ENCODE measurements at regions not wholly inside any gene's neighbourhood (a gene's known extent, or its start where the extent isn't known, plus 50 kb on each side); places are given as distances from the start of the nearest gene placed in this dataset.

DNA sequence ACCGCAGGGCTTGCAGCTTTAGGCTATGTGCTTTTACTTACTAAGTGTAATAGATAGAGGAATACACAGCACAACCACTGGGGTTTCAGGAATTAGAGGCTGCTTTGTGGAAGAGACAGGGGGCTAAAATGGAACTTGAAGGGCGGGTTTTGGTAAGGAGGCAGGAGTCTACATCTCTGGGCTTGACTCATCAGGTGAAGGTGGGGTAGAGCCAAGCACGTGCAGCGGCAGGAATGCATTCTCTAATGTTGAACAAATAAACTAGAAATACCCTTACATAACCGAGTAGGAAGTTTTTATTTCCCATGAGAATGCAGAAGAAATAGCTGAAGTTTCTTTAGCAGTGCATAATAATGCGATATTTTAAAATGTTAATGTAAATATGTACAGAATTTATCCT, 673.8 kb upstream of the SALL3 start:
- no peak for DNase-seq

DNA sequence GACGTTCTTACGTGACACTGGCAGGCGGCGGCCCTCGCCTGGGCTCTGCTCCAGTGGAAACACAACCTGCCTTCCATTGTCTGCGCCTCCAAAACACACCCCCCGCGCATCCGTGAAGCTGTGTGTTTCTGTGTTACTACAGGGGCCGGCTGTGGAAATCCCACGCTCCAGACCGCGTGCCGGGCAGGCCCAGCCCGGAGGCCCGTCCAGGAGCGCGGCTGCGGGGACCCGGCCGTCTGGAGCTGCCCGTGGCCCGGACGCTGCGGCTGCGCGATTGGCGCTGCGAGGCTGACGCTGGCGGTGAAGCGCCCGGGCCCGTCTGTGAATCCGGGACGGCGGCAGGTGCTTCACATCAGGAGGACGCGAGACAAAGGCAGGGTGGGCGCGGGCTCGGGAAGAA, 670.3 kb upstream of the SALL3 start:
- DNase-seq, result no peak

DNA sequence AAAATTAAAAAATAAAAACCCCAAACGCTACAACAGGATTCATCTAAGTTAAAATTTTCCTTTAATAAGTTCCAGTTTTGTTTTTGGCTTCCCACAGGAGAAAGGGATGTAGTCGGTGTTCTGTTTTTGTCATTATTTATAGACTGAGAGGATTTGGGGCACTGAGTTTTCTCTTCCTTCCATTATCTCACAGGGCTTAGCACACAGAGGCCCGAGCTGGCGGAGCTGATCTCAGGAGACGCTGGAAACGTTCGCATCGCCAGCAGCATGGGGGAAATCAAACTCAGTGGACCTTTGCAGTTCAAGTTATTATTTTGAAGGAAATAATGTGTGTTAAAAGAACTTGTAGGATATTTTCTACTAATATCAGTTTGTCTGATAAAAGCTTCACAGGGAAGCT, 669.7 kb upstream of the SALL3 start:
- no peak for DNase-seq

DNA sequence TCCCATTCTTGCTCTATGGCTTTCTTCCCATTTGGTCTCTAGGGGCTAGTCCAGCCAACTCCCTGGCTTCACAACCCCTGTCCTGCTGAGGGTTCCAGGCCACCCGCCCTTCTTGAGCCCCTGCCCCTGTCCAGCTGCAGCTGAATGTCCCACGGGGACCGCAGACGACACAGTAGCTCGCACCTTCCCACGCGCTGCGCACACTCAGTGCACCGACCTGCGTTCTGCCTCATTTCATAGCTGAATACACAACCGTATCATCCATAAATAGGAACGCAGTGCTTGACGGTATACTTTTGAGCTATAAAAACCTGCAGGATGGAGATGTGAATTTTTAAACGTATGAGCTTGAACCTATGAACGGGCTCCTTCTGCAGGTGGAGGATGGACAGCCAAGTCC, 660.4 kb upstream of the SALL3 start:
- DNase-seq, result no peak

DNA sequence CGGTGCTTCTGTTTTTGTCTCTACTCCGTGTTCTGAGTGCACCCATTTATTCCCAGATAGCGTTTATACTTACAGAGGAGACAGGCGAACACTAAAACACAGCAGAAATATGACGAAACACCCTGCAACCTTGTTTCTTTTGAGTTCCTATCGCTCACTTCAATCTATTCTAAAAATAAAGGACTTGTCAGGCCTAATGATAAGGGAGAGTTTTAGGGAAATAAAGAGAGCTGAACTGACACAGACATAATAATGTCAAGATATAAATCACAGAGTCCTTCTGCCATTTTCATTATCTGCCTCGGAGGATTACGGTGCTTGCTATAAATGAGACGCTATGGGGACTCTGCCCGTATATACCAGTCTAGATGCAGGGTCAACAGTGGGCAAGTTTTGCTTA, 659.7 kb upstream of the SALL3 start:
- no peak for DNase-seq

DNA sequence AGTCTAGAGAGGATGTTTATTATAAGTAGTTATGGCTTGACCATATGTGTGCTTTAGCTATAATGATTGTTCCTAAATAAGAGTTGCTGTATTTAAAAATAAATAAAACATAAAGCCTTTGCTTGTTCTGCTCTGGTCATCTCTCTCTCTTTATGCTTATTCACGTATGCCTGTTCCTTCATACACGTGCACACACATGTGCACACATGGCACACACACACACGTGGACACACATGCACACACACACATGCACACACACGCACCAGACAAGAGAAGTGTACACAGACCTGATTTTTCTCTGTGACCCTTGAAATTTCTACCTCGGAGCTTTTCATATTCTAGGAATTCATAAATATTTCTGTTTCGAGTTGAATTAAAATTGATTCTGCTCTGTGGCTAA, 658.2 kb upstream of the SALL3 start:
- no peak for DNase-seq

DNA sequence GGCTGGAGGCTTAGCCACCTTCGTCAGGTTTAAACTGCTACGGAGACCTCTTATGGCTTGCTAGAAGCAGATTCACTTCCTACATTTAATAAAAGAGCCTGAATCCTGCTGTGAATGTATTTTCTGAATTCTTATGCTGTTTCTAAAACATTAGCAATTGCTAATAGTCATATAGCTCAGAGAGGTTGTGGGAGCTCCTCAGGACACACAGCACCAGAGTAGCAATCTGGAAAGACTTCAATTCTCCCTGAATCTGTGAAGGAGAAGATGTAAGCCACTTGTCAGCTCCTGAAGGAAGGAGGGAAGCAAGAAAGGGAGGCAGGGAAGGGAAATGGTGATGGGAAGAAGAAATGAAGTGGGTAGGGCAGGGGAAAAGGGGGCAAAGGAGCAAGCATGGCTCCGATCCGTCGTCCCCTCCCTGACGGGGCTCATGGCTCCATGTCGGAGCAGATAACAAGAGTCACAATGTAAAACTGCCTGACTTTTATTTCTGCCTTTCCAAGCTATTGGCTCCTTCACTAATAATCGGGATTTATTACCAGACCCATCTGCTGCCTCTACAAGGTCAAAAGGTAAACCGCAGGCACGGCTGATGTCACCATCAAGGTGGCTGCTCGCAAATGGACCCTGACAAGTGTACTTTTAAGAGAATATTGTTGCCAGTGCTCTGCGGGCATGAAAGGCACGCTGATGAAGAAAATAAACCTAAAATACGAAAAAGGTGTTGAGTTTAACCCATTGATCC, 656.0 kb upstream of the SALL3 start:
- DNase-seq, result no peak

DNA sequence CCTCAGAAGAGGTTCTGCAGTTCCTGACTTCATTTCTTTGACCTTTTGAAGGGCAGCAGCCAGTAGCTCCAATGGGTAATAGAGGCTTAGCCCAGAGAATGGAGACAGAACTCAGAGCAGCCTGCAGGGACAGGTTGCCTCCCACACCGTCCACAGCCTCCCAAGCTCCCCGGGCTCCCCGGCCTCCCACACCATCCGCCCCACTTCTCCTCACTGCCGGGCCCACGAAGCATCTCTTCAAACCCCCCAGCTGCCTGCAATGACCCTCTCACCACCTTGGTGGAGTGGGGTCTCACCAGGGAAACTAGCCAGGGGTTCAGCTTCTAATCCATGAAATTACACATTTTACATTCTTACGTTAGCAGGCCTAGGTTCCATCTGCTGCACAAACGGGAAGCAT, 652.0 kb upstream of the SALL3 start:
- no peak for DNase-seq

DNA sequence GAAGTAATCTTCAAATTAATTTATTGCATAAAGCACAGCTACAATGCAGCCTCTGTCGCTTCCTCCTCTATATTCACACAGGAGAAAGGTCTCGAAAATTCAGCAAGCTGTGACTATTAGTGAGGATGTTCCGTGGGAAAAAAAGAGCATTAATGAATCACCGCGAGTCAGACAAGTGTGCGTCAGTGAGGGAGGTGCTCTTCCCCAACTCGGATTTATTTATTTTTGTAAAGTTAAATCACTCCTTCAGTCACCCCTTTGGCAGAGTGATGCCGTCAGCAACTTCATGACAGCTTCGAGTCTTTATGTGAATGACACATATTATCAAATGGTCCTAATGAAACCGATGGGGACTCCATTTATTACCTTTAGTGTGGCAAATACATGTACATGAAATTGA, 648.9 kb upstream of the SALL3 start:
- DNase-seq, result no peak

DNA sequence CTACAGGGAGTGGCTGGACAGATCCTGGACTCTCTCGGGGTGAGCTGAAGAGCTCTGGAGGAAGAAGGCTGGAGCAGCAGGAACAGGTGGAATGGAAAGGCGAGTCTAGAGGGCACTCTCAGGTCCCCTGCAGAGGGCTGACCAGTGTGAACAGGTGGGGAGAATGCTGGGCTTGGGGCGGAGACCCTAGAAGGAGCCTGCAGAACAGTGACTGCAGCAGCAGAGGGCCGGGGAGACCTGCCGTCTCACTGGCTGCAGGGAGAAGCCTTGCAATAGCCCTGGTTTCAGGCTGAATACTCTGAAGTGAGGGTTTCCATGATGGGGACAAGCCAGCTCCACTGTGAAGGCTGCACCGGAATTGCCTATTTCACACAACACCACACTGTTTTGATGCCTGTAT, 626.7 kb upstream of the SALL3 start:
- no peak for DNase-seq

DNA sequence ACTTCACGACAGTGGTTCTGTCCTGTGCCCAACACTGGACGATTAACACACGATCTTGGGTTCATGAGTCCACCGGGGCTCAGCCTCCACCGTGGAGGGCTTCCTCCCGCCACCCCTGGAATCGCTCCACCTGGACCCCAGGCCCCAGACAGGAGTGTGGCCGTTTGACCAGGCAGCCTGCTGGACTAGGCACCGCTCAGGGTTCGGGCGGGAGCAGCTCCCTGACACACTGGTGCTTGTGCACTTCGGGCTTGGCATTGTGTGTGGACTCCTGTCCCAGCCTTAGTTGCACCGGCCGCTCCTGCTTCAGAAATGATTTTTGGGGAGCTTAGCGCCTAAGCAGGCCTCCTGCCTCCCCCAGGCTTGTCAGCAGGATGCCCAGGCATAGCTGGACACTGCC, 617.4 kb upstream of the SALL3 start:
- DNase-seq, result no peak

DNA sequence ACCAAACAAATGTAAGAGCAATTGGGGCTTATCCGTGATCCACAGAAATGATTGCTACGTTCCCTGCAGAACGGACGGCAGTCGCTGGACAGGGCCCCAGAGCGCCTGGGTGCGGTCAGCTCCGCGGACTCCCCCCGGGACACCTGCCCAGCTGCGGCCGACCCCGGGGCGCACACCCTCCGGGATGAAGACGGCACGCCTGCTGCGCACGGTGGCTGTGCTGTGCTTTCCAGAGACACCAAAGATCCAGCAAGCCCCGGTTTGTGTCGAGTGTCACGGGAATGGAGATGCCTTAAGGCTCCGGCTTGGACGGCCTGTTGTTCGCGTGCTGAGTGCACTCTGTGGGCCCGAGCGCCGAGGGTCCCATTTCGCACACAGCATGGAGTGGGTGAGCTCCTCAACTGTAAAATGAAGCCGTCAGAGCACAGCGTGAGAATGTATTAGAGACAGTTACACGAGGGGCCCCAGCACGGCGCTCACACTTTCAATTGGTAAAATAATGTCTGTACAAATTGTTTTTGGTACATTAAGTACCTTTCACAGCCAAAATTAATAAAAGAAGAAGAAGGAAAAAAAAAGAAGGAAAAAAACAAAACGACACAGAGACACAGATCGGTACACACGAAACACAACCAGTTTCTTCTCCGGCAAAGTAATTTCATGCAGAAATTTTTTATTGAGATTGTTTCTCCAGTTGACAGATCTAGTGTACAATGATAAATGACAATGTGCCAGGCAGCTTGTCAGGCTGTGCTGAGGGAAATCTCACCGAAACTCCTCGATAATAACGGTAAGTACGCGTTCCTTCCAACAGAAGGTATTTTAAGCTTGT, 615.8 kb upstream of the SALL3 start:
- no peak for DNase-seq

DNA sequence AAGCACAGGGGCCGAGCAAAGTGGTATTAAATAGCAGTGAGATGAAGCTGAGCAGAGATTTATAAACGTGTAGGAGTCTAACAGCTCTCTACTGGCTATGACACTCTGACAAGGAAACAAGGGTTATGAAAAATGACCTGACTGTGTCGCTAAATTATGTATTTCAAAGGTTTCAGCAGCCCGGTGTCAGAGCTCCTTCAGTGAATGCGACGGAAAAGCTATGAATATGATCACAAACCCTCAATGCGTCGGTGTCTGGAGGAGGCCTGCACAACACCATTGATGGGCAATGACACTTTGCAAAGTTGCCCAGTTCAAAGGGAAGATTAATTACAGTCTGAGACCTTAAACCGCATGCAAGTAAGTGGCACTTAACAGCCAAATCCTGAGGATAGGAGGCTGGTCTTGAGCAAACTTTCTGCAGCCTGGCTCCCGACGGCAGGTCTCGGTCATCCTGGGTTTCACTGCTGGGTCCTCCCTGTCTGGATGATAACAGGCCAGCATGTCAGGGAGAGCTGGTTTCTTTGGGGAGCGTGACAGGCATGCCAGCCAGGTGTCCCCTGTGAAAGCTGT, 615.1 kb upstream of the SALL3 start:
- no peak for DNase-seq

DNA sequence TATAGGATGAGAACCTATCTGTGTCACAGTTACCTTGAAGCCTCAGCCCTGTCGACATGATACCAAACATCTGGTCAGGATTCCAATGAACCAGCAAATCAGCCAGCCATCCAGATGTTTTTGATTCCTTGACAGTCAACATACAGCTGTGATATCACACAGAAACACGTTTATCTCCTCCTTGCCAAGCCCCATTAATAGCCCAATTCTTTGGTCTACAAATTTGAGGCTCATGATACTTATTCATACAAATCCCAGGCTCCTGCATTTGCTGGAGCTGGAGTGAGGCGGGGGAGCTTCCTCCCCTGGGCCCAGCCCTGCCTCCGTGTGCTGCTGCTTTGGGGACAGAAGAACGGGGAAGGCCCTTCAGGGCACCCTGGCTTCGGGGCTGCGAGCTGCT, 611.6 kb upstream of the SALL3 start:
- DNase-seq, result no peak

DNA sequence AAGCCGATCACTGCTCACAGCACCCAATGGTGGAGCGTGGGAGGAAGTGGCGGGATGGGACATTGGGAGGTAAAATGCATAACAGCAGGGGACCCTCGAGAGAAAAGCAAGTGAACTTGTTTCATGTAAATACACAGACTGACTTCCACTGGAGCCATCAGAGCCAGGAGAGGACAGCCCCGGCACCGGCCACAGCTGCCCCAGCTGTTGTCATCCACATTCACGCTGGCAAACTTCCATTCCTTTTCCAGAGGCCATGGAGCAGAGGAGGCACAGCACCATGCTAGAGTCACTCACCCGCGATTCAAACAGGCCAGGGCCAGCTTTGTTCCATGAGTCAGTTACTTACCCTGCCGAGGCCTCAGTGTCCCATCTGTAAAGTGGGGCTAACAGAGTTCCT, 610.9 kb upstream of the SALL3 start:
- no peak for DNase-seq

DNA sequence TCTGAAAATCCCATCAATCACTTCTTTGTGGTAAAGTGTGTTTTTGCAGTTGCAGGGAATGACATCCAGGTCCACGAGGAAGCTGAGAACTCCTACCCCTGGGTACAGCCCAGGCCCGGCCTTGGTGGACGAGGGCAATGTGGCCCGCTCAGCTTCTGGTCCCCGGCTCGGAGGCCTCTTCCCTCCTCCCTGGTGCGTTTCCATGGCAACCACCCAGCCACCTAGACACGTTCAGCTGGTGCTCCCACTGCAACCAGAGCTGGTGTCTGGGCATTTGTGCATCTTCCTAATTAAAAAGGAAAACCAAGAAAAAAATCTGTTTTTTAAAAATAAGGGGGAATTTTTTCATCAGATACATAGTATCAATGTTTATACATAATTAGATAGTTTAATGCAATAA, 603.6 kb upstream of the SALL3 start:
- DNase-seq, result no peak

DNA sequence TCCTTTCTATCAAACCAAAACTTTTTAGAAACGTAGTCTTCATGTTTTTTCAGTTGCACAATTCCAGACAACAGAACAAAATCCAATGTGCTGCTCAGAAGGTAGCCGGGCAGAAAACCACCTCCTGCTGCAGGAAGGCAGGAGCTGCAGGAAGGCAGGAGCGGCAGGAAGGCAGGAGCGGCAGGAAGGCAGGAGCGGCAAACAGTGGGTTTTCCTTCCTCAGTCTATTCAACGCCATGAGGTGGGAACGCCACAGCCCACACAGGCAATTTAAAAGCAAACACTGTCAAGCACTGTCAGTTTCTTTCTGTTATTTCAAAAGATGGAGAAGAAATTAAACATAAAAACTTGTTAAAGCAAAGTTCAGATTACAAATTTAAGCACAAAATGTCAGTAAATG, 601.2 kb upstream of the SALL3 start:
- no peak for DNase-seq

DNA sequence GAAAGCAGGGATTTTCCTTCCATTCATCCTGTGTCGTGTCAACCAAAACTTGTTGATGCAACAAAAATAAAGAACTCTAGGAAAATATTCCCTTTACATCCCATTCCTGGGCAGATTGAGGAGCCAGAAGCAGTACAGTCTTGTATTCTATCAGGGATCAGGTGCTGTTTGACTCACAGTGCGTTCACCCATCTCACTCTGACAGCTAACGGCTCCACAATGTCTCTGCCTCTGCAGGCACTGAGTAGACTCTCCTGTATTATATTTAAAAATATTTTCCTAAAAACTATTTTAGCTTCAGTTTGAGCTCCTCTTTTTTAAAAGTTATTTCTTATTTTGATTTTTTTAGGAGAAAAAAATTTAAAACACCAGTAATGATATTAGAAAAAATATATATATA, 600.6 kb upstream of the SALL3 start:
- no peak for DNase-seq

DNA sequence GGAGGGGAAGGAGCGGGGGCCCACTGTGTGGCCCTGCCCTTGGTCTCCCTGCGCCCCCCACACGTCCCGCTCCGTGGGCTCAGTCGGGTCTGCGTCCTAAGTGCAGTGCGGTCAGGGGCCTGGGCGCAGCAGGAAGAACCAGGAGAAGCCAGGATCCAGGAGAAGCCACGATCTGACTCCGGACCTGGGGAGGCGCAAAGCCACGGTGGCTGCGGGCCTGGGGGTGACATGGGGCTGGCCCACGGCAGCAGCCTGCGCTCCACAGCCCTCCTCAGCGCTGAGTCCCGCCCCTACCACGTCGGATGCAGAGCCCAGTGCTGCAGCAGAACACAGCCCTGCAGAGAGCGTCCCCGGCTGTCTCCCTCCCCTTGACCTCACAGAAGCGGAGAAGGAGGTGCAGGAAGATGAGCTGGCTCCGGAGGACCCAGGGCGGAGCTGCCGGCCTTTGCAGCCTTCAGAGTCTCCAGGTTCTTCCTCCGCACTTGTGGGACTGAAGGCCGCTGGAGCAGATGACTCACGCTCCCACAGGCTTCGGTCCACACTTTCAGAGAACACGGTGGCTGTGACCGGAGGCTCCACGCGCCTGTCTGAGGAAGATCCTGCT, 589.2 kb upstream of the SALL3 start:
- no peak for DNase-seq

DNA sequence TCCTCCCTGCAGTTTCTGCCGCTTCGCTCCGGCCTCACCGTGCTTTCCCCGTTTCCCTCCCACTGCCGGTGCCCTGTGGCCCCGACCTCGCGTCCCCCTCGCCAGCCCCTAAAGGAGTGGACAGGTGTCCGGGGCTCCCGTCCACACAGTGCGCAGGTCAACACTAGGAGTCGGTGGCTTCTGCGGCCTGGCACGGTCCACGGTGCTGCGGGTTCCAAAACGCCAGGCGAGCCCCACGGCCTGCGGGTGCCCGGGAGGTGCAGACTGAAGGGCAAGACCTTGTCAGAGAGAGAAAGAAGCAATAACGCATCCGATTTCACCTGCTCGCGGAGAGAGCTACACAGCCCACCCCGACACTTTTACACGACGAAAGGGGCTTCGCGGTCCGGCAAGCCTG, 588.7 kb upstream of the SALL3 start:
- DNase-seq, result no peak

DNA sequence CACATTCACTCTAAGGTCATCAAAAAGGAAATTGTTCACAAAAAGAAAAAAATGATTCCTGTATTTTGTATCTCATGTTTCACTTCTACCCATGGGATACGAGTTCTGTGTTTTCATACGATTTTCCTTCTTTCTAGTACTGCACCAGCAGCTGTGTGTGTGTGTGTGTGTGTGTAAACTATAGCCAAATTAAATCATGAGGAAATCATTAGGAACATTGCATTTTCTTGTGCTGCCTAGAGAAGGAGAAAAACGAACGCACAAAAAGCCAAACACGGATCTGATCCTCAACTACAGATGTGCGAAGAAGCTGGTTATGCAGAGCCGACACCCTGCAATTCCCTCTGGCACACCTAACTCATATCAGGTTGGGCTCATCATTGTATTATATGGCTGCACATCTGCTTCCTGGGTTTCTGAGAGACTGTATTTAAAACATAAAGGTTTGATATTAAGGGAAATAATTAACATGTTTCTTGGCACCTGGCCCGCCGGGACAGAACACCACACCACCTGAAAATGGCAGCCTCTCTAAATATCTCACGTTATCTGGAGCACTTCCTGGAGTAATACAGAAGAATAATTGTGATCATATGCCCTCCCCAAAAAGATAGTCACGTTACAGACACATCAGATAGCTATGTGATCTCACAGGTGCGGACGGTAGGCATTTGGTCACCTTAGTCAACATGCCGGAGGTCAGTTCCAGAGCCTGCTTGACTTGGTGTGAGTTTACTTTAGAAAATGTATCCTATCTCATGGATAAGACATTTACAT, 586.3 kb upstream of the SALL3 start:
- DNase-seq, result no peak

DNA sequence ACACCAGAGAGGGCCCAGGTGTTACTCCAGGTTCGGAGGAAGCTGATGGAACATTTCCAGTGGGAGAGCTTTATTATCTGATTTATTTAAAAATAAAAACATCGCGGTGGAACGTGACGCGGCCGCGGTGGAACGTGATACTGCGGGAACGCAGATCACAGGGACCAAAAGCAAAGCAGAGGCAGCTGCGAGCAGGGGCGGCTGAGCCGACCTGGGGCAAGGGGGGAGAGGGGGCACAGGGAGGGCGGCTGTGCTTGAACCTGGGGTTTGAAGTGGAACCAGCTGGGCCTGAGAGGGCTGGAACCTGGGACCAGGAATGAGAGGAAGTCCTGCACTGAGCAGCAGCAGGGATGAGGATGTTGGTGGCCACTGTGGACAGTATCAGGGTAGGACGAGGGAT, 583.5 kb upstream of the SALL3 start:
- no peak for DNase-seq

DNA sequence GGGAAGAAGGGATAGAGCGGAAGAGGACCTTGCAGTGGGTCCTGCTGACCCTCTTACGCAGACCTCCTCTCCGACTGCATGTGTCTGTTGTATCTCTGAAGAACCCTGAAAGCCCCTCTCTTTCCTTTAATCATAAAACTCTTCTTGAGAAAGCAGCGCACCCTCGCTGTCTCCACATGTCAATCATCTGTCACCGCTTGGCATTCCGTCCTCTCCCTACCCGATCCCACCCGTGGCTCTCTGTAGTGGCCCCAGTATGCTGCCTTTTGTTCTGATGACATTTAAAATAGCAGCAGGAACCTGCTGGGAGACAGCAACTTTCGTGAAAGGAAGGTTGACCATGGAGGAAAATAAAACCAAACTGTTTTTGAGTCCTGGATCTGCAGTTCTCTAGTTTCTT, 582.9 kb upstream of the SALL3 start:
- no peak for DNase-seq

Data from stimulated activated CD4-positive, alpha-beta T cell treated with anti-CD3 and anti-CD28 coated beads, Interleukin-15, amount 100 ng/mL, for 24 hours (primary cell).